ENCODE measurements at regions not wholly inside any gene's neighbourhood (a gene's known extent, or its start where the extent isn't known, plus 50 kb on each side); places are given as distances from the start of the nearest gene placed in this dataset.

- no peak overlapping the region for H2BK12ac ChIP-seq (ENCODE audit: low read length)
- H2BK5ac ChIP-seq (ENCODE audit: low read length) = no peak overlapping the region
- no peak overlapping the region for H3K4me2 ChIP-seq (ENCODE audit: insufficient read depth, low read length, poor library complexity, severe bottlenecking)
- H4K8ac ChIP-seq (ENCODE audit: low read depth, low read length) = no peak overlapping the region
- no peak overlapping the region for H3K4ac ChIP-seq (ENCODE audit: low read length)
- no peak for DNase-seq (ENCODE audit: low spot score)
- no peak overlapping the region for H2BK120ac ChIP-seq (ENCODE audit: low read depth, low read length)
- H3K18ac ChIP-seq (ENCODE audit: low read length) = no peak overlapping the region
- no peak overlapping the region for H2AFZ ChIP-seq (ENCODE audit: low read length)
- H2BK15ac ChIP-seq (ENCODE audit: low read length) = no peak overlapping the region
- no peak overlapping the region for H3K27ac ChIP-seq (replicated peaks; ENCODE audit: low read length)
- H4K91ac ChIP-seq (ENCODE audit: low read depth, low read length, poor library complexity) = no peak overlapping the region
- H3K14ac ChIP-seq (ENCODE audit: low read length) = no peak overlapping the region
- H3K79me1 ChIP-seq (ENCODE audit: low read depth, low read length) = no peaks in the 10 kb centered on the region
- H3K9me3 ChIP-seq (replicated peaks in 1 of 2; ENCODE audit: control insufficient read depth in 2 of 2, insufficient read depth in 1 of 2, low read depth in 1 of 2, low read length in 2 of 2) = no peaks in the 10 kb centered on the region
- peaks cover 6 to 14% of the 10 kb centered on the region in 2 donors for H3K4me1 ChIP-seq (ENCODE audit: control insufficient read depth in 2 of 2, insufficient read depth in 1 of 2, low read depth in 1 of 2, low read length in 2 of 2)
- H3K4me3 ChIP-seq (ENCODE audit: low read length in 2 of 2) = no peak overlapping the region
- no peaks in the 10 kb centered on the region for H3K36me3 ChIP-seq (replicated peaks in 1 of 2; ENCODE audit: control insufficient read depth in 2 of 2, insufficient read depth in 2 of 2, low read length in 2 of 2)
- H2AK5ac ChIP-seq (ENCODE audit: low read depth, low read length) = no peak overlapping the region
- no peak overlapping the region for H3K23ac ChIP-seq (ENCODE audit: low read depth, low read length, poor library complexity)
- no peak overlapping the region for H3K9ac ChIP-seq (ENCODE audit: low read depth, low read length, poor library complexity)
- no CpG with 5 or more reads among the region's 8 CpGs for WGBS, 2 donors (ENCODE audit: extremely low coverage in 2 of 2, insufficient read length in 2 of 2, insufficient replicate concordance in 1 of 2)
- H3K27me3 ChIP-seq (ENCODE audit: control insufficient read depth in 3 of 3, insufficient read depth in 3 of 3, low read depth in 1 of 3, low read length in 3 of 3) = no peaks in the 10 kb centered on the region
Measured at GRCh38 chr10:125247576-125247975, 87.2 kb upstream of the CTBP2 start.

- no peak overlapping the region for H2BK15ac ChIP-seq (ENCODE audit: low read length)
- H3K27me3 ChIP-seq (ENCODE audit: control insufficient read depth in 3 of 3, insufficient read depth in 3 of 3, low read depth in 1 of 3, low read length in 3 of 3) = no peaks in the 10 kb centered on the region
- no peak overlapping the region for H4K91ac ChIP-seq (ENCODE audit: low read depth, low read length, poor library complexity)
- no peak for DNase-seq (ENCODE audit: low spot score)
- H3K18ac ChIP-seq (ENCODE audit: low read length) = no peak overlapping the region
- H3K9me3 ChIP-seq (replicated peaks in 1 of 2; ENCODE audit: control insufficient read depth in 2 of 2, insufficient read depth in 1 of 2, low read depth in 1 of 2, low read length in 2 of 2) = peaks cover 0 to 2% of the 10 kb centered on the region in 2 donors
- H3K4me3 ChIP-seq (ENCODE audit: low read length in 2 of 2) = no peak overlapping the region
- no peak overlapping the region for H4K8ac ChIP-seq (ENCODE audit: low read depth, low read length)
- H3K23ac ChIP-seq (ENCODE audit: low read depth, low read length, poor library complexity) = no peak overlapping the region
- no peak overlapping the region for H2AFZ ChIP-seq (ENCODE audit: low read length)
- H3K36me3 ChIP-seq (replicated peaks in 1 of 2; ENCODE audit: control insufficient read depth in 2 of 2, insufficient read depth in 2 of 2, low read length in 2 of 2) = no peaks in the 10 kb centered on the region
- H2AK5ac ChIP-seq (ENCODE audit: low read depth, low read length) = no peak overlapping the region
- no peak overlapping the region for H3K9ac ChIP-seq (ENCODE audit: low read depth, low read length, poor library complexity)
- H3K79me1 ChIP-seq (ENCODE audit: low read depth, low read length) = no peaks in the 10 kb centered on the region
- H3K4ac ChIP-seq (ENCODE audit: low read length) = no peak overlapping the region
- no peak overlapping the region for H2BK120ac ChIP-seq (ENCODE audit: low read depth, low read length)
- peaks cover 6 to 14% of the 10 kb centered on the region in 2 donors for H3K4me1 ChIP-seq (ENCODE audit: control insufficient read depth in 2 of 2, insufficient read depth in 1 of 2, low read depth in 1 of 2, low read length in 2 of 2)
- H3K27ac ChIP-seq (replicated peaks; ENCODE audit: low read length) = no peak overlapping the region
- no peak overlapping the region for H3K14ac ChIP-seq (ENCODE audit: low read length)
- no CpG with 5 or more reads among the region's 3 CpGs for WGBS, 2 donors (ENCODE audit: extremely low coverage in 2 of 2, insufficient read length in 2 of 2, insufficient replicate concordance in 1 of 2)
- H2BK5ac ChIP-seq (ENCODE audit: low read length) = no peak overlapping the region
- no peak overlapping the region for H3K4me2 ChIP-seq (ENCODE audit: insufficient read depth, low read length, poor library complexity, severe bottlenecking)
- no peak overlapping the region for H2BK12ac ChIP-seq (ENCODE audit: low read length)
Measured at GRCh38 chr10:125243532-125244253, 83.3 kb upstream of the CTBP2 start.

GRCh38 chr10:125238682-125239081 lies 78.3 kb upstream of the CTBP2 start:
- Histone ChIP-seq H3K23ac (ENCODE audit: low read depth, low read length, poor library complexity) (no peak overlapping the region), H3K27ac (replicated peaks; ENCODE audit: low read length) (no peak overlapping the region), H3K14ac (ENCODE audit: low read length) (no peak overlapping the region), H3K4me1 (ENCODE audit: control insufficient read depth in 2 of 2, insufficient read depth in 1 of 2, low read depth in 1 of 2, low read length in 2 of 2) (peaks cover 0 to 3% of the 10 kb centered on the region in 2 donors), H2BK12ac (ENCODE audit: low read length) (no peak overlapping the region), H3K36me3 (replicated peaks in 1 of 2; ENCODE audit: control insufficient read depth in 2 of 2, insufficient read depth in 2 of 2, low read length in 2 of 2) (no peaks in the 10 kb centered on the region), H3K4me3 (ENCODE audit: low read length in 2 of 2) (no peak overlapping the region), H3K9me3 (replicated peaks in 1 of 2; ENCODE audit: control insufficient read depth in 2 of 2, insufficient read depth in 1 of 2, low read depth in 1 of 2, low read length in 2 of 2) (peaks cover 3 to 6% of the 10 kb centered on the region in 2 donors), H3K4ac (ENCODE audit: low read length) (no peak overlapping the region), H2BK120ac (ENCODE audit: low read depth, low read length) (no peak overlapping the region), H4K91ac (ENCODE audit: low read depth, low read length, poor library complexity) (no peak overlapping the region), H2BK15ac (ENCODE audit: low read length) (no peak overlapping the region), H2AFZ (ENCODE audit: low read length) (no peak overlapping the region), H2BK5ac (ENCODE audit: low read length) (no peak overlapping the region), H4K8ac (ENCODE audit: low read depth, low read length) (no peak overlapping the region), H3K18ac (ENCODE audit: low read length) (no peak overlapping the region), H2AK5ac (ENCODE audit: low read depth, low read length) (no peak overlapping the region), H3K4me2 (ENCODE audit: insufficient read depth, low read length, poor library complexity, severe bottlenecking) (no peak overlapping the region), H3K9ac (ENCODE audit: low read depth, low read length, poor library complexity) (no peak overlapping the region), H3K27me3 (ENCODE audit: control insufficient read depth in 3 of 3, insufficient read depth in 3 of 3, low read depth in 1 of 3, low read length in 3 of 3) (no peaks in the 10 kb centered on the region), H3K79me1 (ENCODE audit: low read depth, low read length) (no peaks in the 10 kb centered on the region)
- DNase-seq (ENCODE audit: low spot score) = no peak
- WGBS, 2 donors (ENCODE audit: extremely low coverage in 2 of 2, insufficient read length in 2 of 2, insufficient replicate concordance in 1 of 2) = no CpG with 5 or more reads among the region's 1 CpG

GRCh38 chr10:125236091-125236490 lies 75.7 kb upstream of the CTBP2 start:
- no peak overlapping the region for H2BK120ac ChIP-seq (ENCODE audit: low read depth, low read length)
- H3K27ac ChIP-seq (replicated peaks; ENCODE audit: low read length) = no peak overlapping the region
- H3K9ac ChIP-seq (ENCODE audit: low read depth, low read length, poor library complexity) = no peak overlapping the region
- H3K36me3 ChIP-seq (replicated peaks in 1 of 2; ENCODE audit: control insufficient read depth in 2 of 2, insufficient read depth in 2 of 2, low read length in 2 of 2) = no peaks in the 10 kb centered on the region
- peaks cover 3 to 6% of the 10 kb centered on the region in 2 donors for H3K9me3 ChIP-seq (replicated peaks in 1 of 2; ENCODE audit: control insufficient read depth in 2 of 2, insufficient read depth in 1 of 2, low read depth in 1 of 2, low read length in 2 of 2)
- H3K14ac ChIP-seq (ENCODE audit: low read length) = no peak overlapping the region
- H4K91ac ChIP-seq (ENCODE audit: low read depth, low read length, poor library complexity) = no peak overlapping the region
- H3K4me1 ChIP-seq (ENCODE audit: control insufficient read depth in 2 of 2, insufficient read depth in 1 of 2, low read depth in 1 of 2, low read length in 2 of 2) = peaks cover 6 to 10% of the 10 kb centered on the region in 2 donors
- no peak overlapping the region for H3K23ac ChIP-seq (ENCODE audit: low read depth, low read length, poor library complexity)
- WGBS, 2 donors (ENCODE audit: extremely low coverage in 2 of 2, insufficient read length in 2 of 2, insufficient replicate concordance in 1 of 2) = no CpG with 5 or more reads among the region's 1 CpG
- no peak overlapping the region for H2BK5ac ChIP-seq (ENCODE audit: low read length)
- no peak overlapping the region for H3K4me3 ChIP-seq (ENCODE audit: low read length in 2 of 2)
- H3K4ac ChIP-seq (ENCODE audit: low read length) = no peak overlapping the region
- no peak overlapping the region for H4K8ac ChIP-seq (ENCODE audit: low read depth, low read length)
- no peaks in the 10 kb centered on the region for H3K79me1 ChIP-seq (ENCODE audit: low read depth, low read length)
- no peak overlapping the region for H3K18ac ChIP-seq (ENCODE audit: low read length)
- no peak overlapping the region for H2AFZ ChIP-seq (ENCODE audit: low read length)
- no peak overlapping the region for H3K4me2 ChIP-seq (ENCODE audit: insufficient read depth, low read length, poor library complexity, severe bottlenecking)
- no peak for DNase-seq (ENCODE audit: low spot score)
- no peak overlapping the region for H2BK12ac ChIP-seq (ENCODE audit: low read length)
- no peak overlapping the region for H2AK5ac ChIP-seq (ENCODE audit: low read depth, low read length)
- H2BK15ac ChIP-seq (ENCODE audit: low read length) = no peak overlapping the region
- H3K27me3 ChIP-seq (ENCODE audit: control insufficient read depth in 3 of 3, insufficient read depth in 3 of 3, low read depth in 1 of 3, low read length in 3 of 3) = peaks cover 0 to 6% (median 0%) of the 10 kb centered on the region in 3 experiments

Measured in neuronal stem cell (in vitro differentiated cells).